MM.1S (cell line): ENCODE measurements at regions not wholly inside any gene's neighbourhood (a gene's known extent, or its start where the extent isn't known, plus 50 kb on each side); places are given as distances from the start of the nearest gene placed in this dataset.

Experiments used
- DNase-seq: peaks from one replicate; pipeline ENCODE4 v3.0.0-alpha.2; 2015
- H2AFZ ChIP-seq: fragments of 300-600 bp; sonication (generic); 2 replicates; pipeline ENCODE4 v1.6.0; 2016; ENCODE audit warnings: antibody characterized with exemption, low read length
- H3F3A ChIP-seq: fragments of 300-600 bp; sonication (generic); 2 replicates; pipeline ENCODE4 v1.6.1; 2016; ENCODE audit warnings: mild to moderate bottlenecking, antibody characterized with exemption, low read length, moderate library complexity, mixed read lengths; ENCODE audit not compliant: insufficient read depth
- H3K27ac ChIP-seq: fragments of 300-600 bp; sonication (generic); 2 replicates; pipeline ENCODE4 v1.5.1; 2016; ENCODE audit warnings: mild to moderate bottlenecking, low read length
- H3K27me3 ChIP-seq: fragments of 300-600 bp; sonication (generic); replicated peaks from 2 replicates; pipeline ENCODE4 v1.6.0; 2016; ENCODE audit warnings: low read length; ENCODE audit not compliant: insufficient read depth
- H3K36me3 ChIP-seq: fragments of 300-600 bp; sonication (generic); replicated peaks from 2 replicates; pipeline ENCODE4 v1.6.1; 2016; ENCODE audit warnings: mild to moderate bottlenecking, low read length, mixed read lengths; ENCODE audit not compliant: insufficient read depth
- H3K4me1 ChIP-seq: fragments of 300-600 bp; sonication (generic); 2 replicates; pipeline ENCODE4 v1.6.1; 2016; ENCODE audit warnings: low read length, mixed read lengths
- H3K4me2 ChIP-seq: fragments of 300-600 bp; sonication (generic); 2 replicates; pipeline ENCODE4 v1.6.0; 2016; ENCODE audit warnings: low read depth, low read length
- H3K4me3 ChIP-seq: fragments of 300-600 bp; sonication (generic); 2 replicates; pipeline ENCODE4 v1.5.1; 2016; ENCODE audit warnings: low read length, mixed read lengths
- H3K79me2 ChIP-seq: fragments of 300-600 bp; sonication (generic); 2 replicates; pipeline ENCODE4 v1.6.1; 2016; ENCODE audit warnings: mixed run types, low read length, mixed read lengths
- H3K9ac ChIP-seq: fragments of 300-600 bp; sonication (generic); 2 replicates; pipeline ENCODE4 v1.6.1; 2016; ENCODE audit warnings: low read length, mixed read lengths
- H3K9me2 ChIP-seq: fragments of 300-600 bp; sonication (generic); replicated peaks from 2 replicates; pipeline ENCODE4 v1.6.1; 2016; ENCODE audit warnings: mild to moderate bottlenecking, low read length, mixed read lengths; ENCODE audit not compliant: insufficient read depth
- H3K9me3 ChIP-seq: fragments of 300-600 bp; sonication (generic); replicated peaks from 2 replicates; pipeline ENCODE4 v1.6.1; 2016; ENCODE audit warnings: mild to moderate bottlenecking, low read length, mixed read lengths; ENCODE audit not compliant: insufficient read depth
- H4K20me1 ChIP-seq: fragments of 300-600 bp; sonication (generic); 2 replicates; pipeline ENCODE4 v1.6.1; 2016; ENCODE audit warnings: mild to moderate bottlenecking, low read length, moderate library complexity, mixed read lengths; ENCODE audit not compliant: insufficient read depth
- CTCF ChIP-seq: fragments of 300-600 bp; sonication (generic); IDR thresholded peaks from 2 replicates; pipeline ENCODE4 v1.5.1; 2016; ENCODE audit warnings: antibody characterized with exemption, low read length, mixed read lengths
- EZH2 ChIP-seq: fragments of 300-600 bp; sonication (generic); optimal IDR thresholded peaks from 2 replicates; pipeline ENCODE3; 2017; ENCODE audit warnings: low read depth, mild to moderate bottlenecking, antibody characterized with exemption, low read length, mixed read lengths
- EZH2phosphoT487 ChIP-seq: fragments of 300-600 bp; sonication (generic); IDR thresholded peaks from 2 replicates; pipeline ENCODE4 v1.6.1; 2018; ENCODE audit warnings: antibody characterized with exemption, low read length

- H4K20me1 ChIP-seq, result no peaks in the 10 kb centered on the region
- no peaks in the 10 kb centered on the region for H3K9me3 ChIP-seq
- H2AFZ ChIP-seq, result no peak overlapping the region
- H3K9ac ChIP-seq, result no peak overlapping the region
- no peaks in the 10 kb centered on the region for H3K9me2 ChIP-seq
- no peak for TF ChIP-seq EZH2
- no peak for TF ChIP-seq EZH2phosphoT487
- no peak for TF ChIP-seq CTCF
- no peaks in the 10 kb centered on the region for H3K27me3 ChIP-seq
- H3F3A ChIP-seq, result no peaks in the 10 kb centered on the region
- no peak overlapping the region for H3K27ac ChIP-seq
- H3K36me3 ChIP-seq, result no peaks in the 10 kb centered on the region
- no peaks in the 10 kb centered on the region for H3K4me1 ChIP-seq
- H3K79me2 ChIP-seq, result no peaks in the 10 kb centered on the region
- H3K4me2 ChIP-seq, result no peak overlapping the region
- no peak for DNase-seq
- no peak overlapping the region for H3K4me3 ChIP-seq
Measured at GRCh38 chr4:35918491-35918977, 325.8 kb downstream of the ARAP2 start.

- Histone ChIP-seq H3K9ac (no peak overlapping the region), H3K4me1 (no peaks in the 10 kb centered on the region), H3K4me2 (no peak overlapping the region), H3K27ac (no peak overlapping the region), H4K20me1 (no peaks in the 10 kb centered on the region), H3K9me3 (no peaks in the 10 kb centered on the region), H2AFZ (no peak overlapping the region), H3K4me3 (no peak overlapping the region), H3K27me3 (no peaks in the 10 kb centered on the region), H3K9me2 (no peaks in the 10 kb centered on the region), H3F3A (no peaks in the 10 kb centered on the region), H3K36me3 (no peaks in the 10 kb centered on the region), H3K79me2 (no peaks in the 10 kb centered on the region)
- DNase-seq, result no peak
- TF ChIP-seq EZH2phosphoT487, result no peak
- TF ChIP-seq CTCF, result no peak
- TF ChIP-seq EZH2, result no peak
Measured at GRCh38 chr4:35925806-35926205, 318.5 kb downstream of the ARAP2 start.

GRCh38 chr4:35926788-35927187 is 317.5 kb downstream of the ARAP2 start:
- no peaks in the 10 kb centered on the region for H3F3A ChIP-seq
- H3K9me3 ChIP-seq, result no peaks in the 10 kb centered on the region
- no peak for DNase-seq
- H3K4me2 ChIP-seq, result no peak overlapping the region
- no peak for TF ChIP-seq EZH2
- TF ChIP-seq EZH2phosphoT487, result no peak
- TF ChIP-seq CTCF, result no peak
- no peaks in the 10 kb centered on the region for H3K36me3 ChIP-seq
- no peak overlapping the region for H3K27ac ChIP-seq
- H3K4me3 ChIP-seq, result no peak overlapping the region
- H2AFZ ChIP-seq, result no peak overlapping the region
- no peaks in the 10 kb centered on the region for H3K9me2 ChIP-seq
- H3K9ac ChIP-seq, result no peak overlapping the region
- no peaks in the 10 kb centered on the region for H3K4me1 ChIP-seq
- no peaks in the 10 kb centered on the region for H3K79me2 ChIP-seq
- no peaks in the 10 kb centered on the region for H4K20me1 ChIP-seq
- no peaks in the 10 kb centered on the region for H3K27me3 ChIP-seq
